ENCODE measurements at regions not wholly inside any gene's neighbourhood (a gene's known extent, or its start where the extent isn't known, plus 50 kb on each side); places are given as distances from the start of the nearest gene placed in this dataset.
A peak's percentile ranks its signal among the peaks of the same experiment; 100 is the strongest.
"Not testable (repeated sequence)": the region's sequence is repeated elsewhere in the genome, so short reads cannot be mapped to it uniquely, and the experiment has no call there.

- DNase-seq (ENCODE audit: low spot score), result not testable (repeated sequence)
Measured at GRCh38 chr12:64552510-64552909, 57.8 kb upstream of the RASSF3 start.

DNA sequence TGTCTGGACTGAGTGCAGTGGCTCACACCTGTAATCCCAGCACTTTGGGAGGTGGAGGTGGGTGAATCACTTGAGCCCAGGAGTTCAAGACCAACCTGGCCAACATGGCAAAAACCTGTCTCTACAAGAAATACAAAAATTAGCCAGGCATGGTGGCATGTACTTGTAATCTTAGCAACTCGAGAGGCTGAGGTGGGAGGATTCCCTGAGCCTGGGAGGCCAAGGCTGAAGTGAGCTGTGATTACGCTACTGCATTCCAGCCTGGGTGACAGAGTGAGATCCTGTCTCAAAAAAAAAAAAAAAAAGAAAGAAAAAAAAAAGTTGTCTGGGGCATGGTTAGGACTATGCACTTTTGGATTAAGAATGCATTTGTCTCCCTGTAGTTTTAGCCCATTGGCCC, 56.6 kb upstream of the RASSF3 start:
- not testable (repeated sequence) for DNase-seq (ENCODE audit: low spot score)

DNA sequence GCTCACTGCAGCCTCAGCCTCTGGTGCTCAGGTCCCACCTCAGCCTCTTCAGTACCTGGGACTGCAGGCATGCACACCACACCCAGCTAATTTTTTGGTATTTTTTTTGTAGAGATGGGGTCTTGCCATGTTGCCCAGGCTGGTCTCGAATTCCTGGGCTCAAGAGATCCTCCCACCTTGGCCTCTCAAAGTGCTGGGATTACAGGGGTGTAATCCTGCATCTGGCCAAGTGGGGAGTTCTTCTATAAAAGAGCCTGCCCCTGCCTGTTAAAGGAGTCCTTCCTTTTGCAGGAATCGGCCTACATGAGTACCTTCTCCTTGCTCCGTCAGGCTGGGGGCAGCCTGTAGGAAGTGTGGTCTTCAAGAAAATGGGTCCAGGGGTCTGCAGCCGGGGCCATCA, 54.1 kb upstream of the RASSF3 start:
- no peak for DNase-seq (ENCODE audit: low spot score)

- DNase-seq (ENCODE audit: low spot score), result no peak
Measured at GRCh38 chr12:64558754-64559153, 51.5 kb upstream of the RASSF3 start.

- DNase-seq (ENCODE audit: low spot score), result peak; percentile 91
Measured at GRCh38 chr12:64560396-64561301, 49.6 kb upstream of the RASSF3 start.
